GM18520 (cell line): ENCODE measurements at regions not wholly inside any gene's neighbourhood (a gene's known extent, or its start where the extent isn't known, plus 50 kb on each side); places are given as distances from the start of the nearest gene placed in this dataset.
"Not testable (repeated sequence)": the region's sequence is repeated elsewhere in the genome, so short reads cannot be mapped to it uniquely, and the experiment has no call there.

Source experiments
- ATAC-seq: cut with Tn5 transposase; IDR thresholded peaks from one replicate; pipeline ENCODE4 v1.9.1; 2021; ENCODE audit not compliant: unreplicated experiment

GRCh38 chr4:58871509-58871908 lies 1761.3 kb upstream of the IGFBP7 start:
- ATAC-seq: no peak

- ATAC-seq: no peak
Measured at GRCh38 chr4:58849026-58849425, 1738.8 kb upstream of the IGFBP7 start.

GRCh38 chr4:58843455-58843854 lies 1733.3 kb upstream of the IGFBP7 start:
- ATAC-seq: no peak

- ATAC-seq: no peak
Measured at GRCh38 chr4:58833126-58833525, 1722.9 kb upstream of the IGFBP7 start.

GRCh38 chr4:58825278-58825677 lies 1715.1 kb upstream of the IGFBP7 start:
- no peak for ATAC-seq

- ATAC-seq: not testable (repeated sequence)
Measured at GRCh38 chr4:58818560-58818959, 1708.4 kb upstream of the IGFBP7 start.

GRCh38 chr4:58809948-58810347 lies 1699.8 kb upstream of the IGFBP7 start:
- no peak for ATAC-seq

- ATAC-seq: no peak
Measured at GRCh38 chr4:58809366-58809765, 1699.2 kb upstream of the IGFBP7 start.

GRCh38 chr4:58808817-58809216 lies 1698.6 kb upstream of the IGFBP7 start:
- no peak for ATAC-seq

- ATAC-seq: no peak
Measured at GRCh38 chr4:58807843-58808615, 1697.8 kb upstream of the IGFBP7 start.

GRCh38 chr4:58776627-58777026 lies 1666.4 kb upstream of the IGFBP7 start:
- no peak for ATAC-seq

GRCh38 chr4:58767598-58767997 lies 1657.4 kb upstream of the IGFBP7 start:
- ATAC-seq: no peak

GRCh38 chr4:58766763-58767162 lies 1656.6 kb upstream of the IGFBP7 start:
- ATAC-seq: no peak

- no peak for ATAC-seq
Measured at GRCh38 chr4:58761563-58761962, 1651.4 kb upstream of the IGFBP7 start.

GRCh38 chr4:58760737-58761136 lies 1650.6 kb upstream of the IGFBP7 start:
- no peak for ATAC-seq

GRCh38 chr4:58760100-58760499 lies 1649.9 kb upstream of the IGFBP7 start:
- no peak for ATAC-seq

GRCh38 chr4:58749206-58749605 lies 1639.0 kb upstream of the IGFBP7 start:
- no peak for ATAC-seq

- no peak for ATAC-seq
Measured at GRCh38 chr4:58740897-58741296, 1630.7 kb upstream of the IGFBP7 start.

GRCh38 chr4:58739275-58739674 lies 1629.1 kb upstream of the IGFBP7 start:
- no peak for ATAC-seq

- ATAC-seq: no peak
Measured at GRCh38 chr4:58738375-58738774, 1628.2 kb upstream of the IGFBP7 start.

GRCh38 chr4:58734030-58734674 lies 1624.0 kb upstream of the IGFBP7 start:
- ATAC-seq: no peak

GRCh38 chr4:58732973-58733372 lies 1622.8 kb upstream of the IGFBP7 start:
- no peak for ATAC-seq

GRCh38 chr4:58723954-58724353 lies 1613.8 kb upstream of the IGFBP7 start:
- ATAC-seq: no peak
